Endothelial cell of umbilical vein (primary cell): ENCODE measurements at regions not wholly inside any gene's neighbourhood (a gene's known extent, or its start where the extent isn't known, plus 50 kb on each side); places are given as distances from the start of the nearest gene placed in this dataset.

Experiments used
- BruUV-seq: library from RNA; stranded (reverse); fragments of 400-500 nt; replicated peaks from 2 replicates; lab custom pipeline; 2021; lab: Mats Ljungman, UMichigan
- CTCF ChIA-PET: fragments of 300-600, 350-600 bp; sonication (Branson Sonifier 250); formaldehyde crosslinking; loops from one replicate; lab custom pipeline; 2021; ENCODE audit warnings: antibody characterized with exemption, inconsistent platforms; lab: Charles Lee
- POLR2A ChIA-PET: fragments of 300-600, 350-600 bp; sonication (Branson Sonifier 250); formaldehyde crosslinking; loops from one replicate; lab custom pipeline; 2021; ENCODE audit warnings: antibody characterized with exemption, inconsistent platforms; lab: Charles Lee
- DNase-seq: peaks from one replicate; pipeline ENCODE4 v3.0.0-alpha.2; 2011; ENCODE audit warnings: low read depth, low spot score
- FAIRE-seq: peaks from 2 replicates; lab custom pipeline; 2011; peaks lifted over from hg19 to GRCh38; lab: Jason Lieb, UNC
- H2AFZ ChIP-seq: 2 replicates; pipeline ENCODE4 v1.6.0; 2012; ENCODE audit warnings: low read depth, low read length, control low read depth, inconsistent platforms
- H3K27ac ChIP-seq: 2 replicates; pipeline ENCODE4 v1.5.1; 2011; ENCODE audit warnings: low read depth, mild to moderate bottlenecking, control low read depth, low read length, moderate library complexity; ENCODE audit not compliant: insufficient read depth
- H3K27me3 ChIP-seq, 2 experiments: 2 replicates each; pipeline versions ENCODE4 v1.6.0 to v1.6.1; 2011; ENCODE audit warnings: low read length in 2 of 2, mixed read lengths in 1 of 2; ENCODE audit not compliant: control insufficient read depth in 2 of 2, insufficient read depth in 2 of 2
- H3K36me3 ChIP-seq, 2 experiments: 2 replicates in 1 of 2; 3 replicates in 1 of 2; pipeline ENCODE4 v1.5.1; 2011; ENCODE audit warnings: low read length in 2 of 2, mild to moderate bottlenecking in 1 of 2, moderate library complexity in 1 of 2; ENCODE audit not compliant: control insufficient read depth in 2 of 2, insufficient read depth in 2 of 2; ENCODE audit errors: extremely low read depth in 1 of 2
- H3K4me1 ChIP-seq: 3 replicates; pipeline ENCODE4 v1.5.1; 2011; ENCODE audit warnings: mild to moderate bottlenecking, low read length; ENCODE audit not compliant: control insufficient read depth, insufficient read depth; ENCODE audit errors: extremely low read depth
- H3K4me2 ChIP-seq: 2 replicates; pipeline ENCODE4 v1.6.1; 2011; ENCODE audit warnings: low read length, control low read depth, mixed read lengths; ENCODE audit not compliant: insufficient read depth
- H3K4me3 ChIP-seq, 3 experiments: fragments of 200-600 bp in 1 of 3; sonication (generic), shearing (Covaris generic) in 1 of 3; replicated peaks in 1 of 3; 2 replicates each; pipeline ENCODE4 v1.5.1; 2011 to 2016; ENCODE audit warnings: control low read depth in 3 of 3, low read length in 3 of 3, mild to moderate bottlenecking in 2 of 3, inconsistent platforms in 1 of 3, low read depth in 1 of 3, moderate library complexity in 1 of 3; ENCODE audit not compliant: insufficient read depth in 1 of 3
- H3K79me2 ChIP-seq: 2 replicates; pipeline ENCODE4 v1.6.0; 2012; ENCODE audit warnings: low read length, inconsistent platforms; ENCODE audit not compliant: control insufficient read depth, insufficient read depth
- H3K9ac ChIP-seq: replicated peaks from 2 replicates; pipeline ENCODE3; 2011; ENCODE audit warnings: low read length, control low read depth; ENCODE audit not compliant: insufficient read depth; ENCODE audit errors: extremely low read depth
- H3K9me1 ChIP-seq: replicated peaks from 3 replicates; pipeline ENCODE4 v1.6.0; 2011; ENCODE audit warnings: mild to moderate bottlenecking, low read length; ENCODE audit not compliant: control insufficient read depth, insufficient read depth; ENCODE audit errors: extremely low read depth
- H3K9me3 ChIP-seq: replicated peaks from 2 replicates; pipeline ENCODE4 v1.5.1; 2012; ENCODE audit warnings: low read length, inconsistent platforms; ENCODE audit not compliant: control insufficient read depth, insufficient read depth
- H4K20me1 ChIP-seq: replicated peaks from 2 replicates; pipeline ENCODE3; 2011; ENCODE audit warnings: mild to moderate bottlenecking, low read length; ENCODE audit not compliant: control insufficient read depth, insufficient read depth; ENCODE audit errors: extremely low read depth
- CTCF ChIP-seq, 2 donors: IDR thresholded peaks; 1 replicate in 1 of 2; 2 replicates in 1 of 2; pipeline ENCODE4 v1.5.1; 2011; ENCODE audit warnings: low read length in 2 of 2, mild to moderate bottlenecking in 2 of 2, moderate library complexity in 2 of 2, control low read depth in 1 of 2, inconsistent platforms in 1 of 2, low read depth in 1 of 2; ENCODE audit not compliant: insufficient read depth in 1 of 2; ENCODE audit errors: extremely low read depth in 1 of 2
- EZH2 ChIP-seq: IDR thresholded peaks from 2 replicates; pipeline ENCODE4 v1.6.1; 2012; ENCODE audit warnings: borderline replicate concordance, low read depth, mild to moderate bottlenecking, moderate library complexity, low read length, inconsistent platforms; ENCODE audit not compliant: severe bottlenecking
- FOS ChIP-seq: IDR thresholded peaks from 2 replicates; pipeline ENCODE4 v1.6.1; 2011; ENCODE audit warnings: mild to moderate bottlenecking, low read length, moderate library complexity, borderline replicate concordance; ENCODE audit not compliant: insufficient read depth
- GATA2 ChIP-seq: IDR thresholded peaks from 2 replicates; pipeline ENCODE4 v1.7.0; 2011; ENCODE audit warnings: low read depth, mild to moderate bottlenecking, moderate library complexity, mixed read lengths, low read length; ENCODE audit not compliant: insufficient read length, insufficient read depth
- JUN ChIP-seq: IDR thresholded peaks from 2 replicates; pipeline ENCODE4 v1.6.1; 2011; ENCODE audit warnings: borderline replicate concordance, low read depth; ENCODE audit not compliant: insufficient read length, insufficient read depth
- MAX ChIP-seq: IDR thresholded peaks from 2 replicates; pipeline ENCODE4 v1.6.1; 2011; ENCODE audit not compliant: insufficient read depth, insufficient read length
- MYC ChIP-seq: IDR thresholded peaks from one replicate; pipeline ENCODE4 v1.6.1; 2011; ENCODE audit warnings: mild to moderate bottlenecking, low read depth, low read length
- POLR2A ChIP-seq: IDR thresholded peaks from 2 replicates; pipeline ENCODE4 v1.6.1; 2012; ENCODE audit warnings: low read depth, mild to moderate bottlenecking, control low read depth, low read length
- POLR2AphosphoS5 ChIP-seq: IDR thresholded peaks from 2 replicates; pipeline ENCODE4 v1.6.1; 2012; ENCODE audit warnings: low read depth, mild to moderate bottlenecking, control low read depth, low read length, moderate library complexity; ENCODE audit not compliant: insufficient read depth
- dilution Hi-C: fragments of 300-500 bp; cut with MboI; formaldehyde crosslinking; loops from one replicate; pipeline ENCODE4 v1.15.0; 2019; ENCODE audit warnings: low sequenced_read_pairs; ENCODE audit not compliant: extremely low pct_ligation_motif_present
- intact Hi-C: fragments of 100-400 bp; cut with micrococcal nuclease; formaldehyde crosslinking; loops from one replicate; pipeline ENCODE4 v1.10.0; 2022

- H3K36me3 ChIP-seq, result no peaks in the 10 kb centered on the region
- H3K9me1 ChIP-seq, result no peaks in the 10 kb centered on the region
- H3K27me3 ChIP-seq, result no peaks in the 10 kb centered on the region
- ChIA-PET CTCF (no interaction called here), POLR2A (no interaction called here)
- FAIRE-seq (no peak), DNase-seq (no peak)
- no peaks in the 10 kb centered on the region for H3K4me1 ChIP-seq
- no peaks in the 10 kb centered on the region for H3K9me3 ChIP-seq
- BruUV-seq, result no TSS peak
- no peak overlapping the region for H3K4me2 ChIP-seq
- TF ChIP-seq CTCF (IDR thresholded peaks at IDR 0.05; ENCODE audit: extremely low read depth in 1 of 2, insufficient read depth in 1 of 2, low read depth in 1 of 2, low read length in 2 of 2) (no peak), JUN (no peak), POLR2AphosphoS5 (no peak), GATA2 (no peak), POLR2A (no peak), MAX (no peak), MYC (no peak), FOS (no peak), EZH2 (no peak)
- H4K20me1 ChIP-seq, result no peaks in the 10 kb centered on the region
- H3K9ac ChIP-seq, result no peak overlapping the region
- intact Hi-C loops, result no loop called here
- no peak overlapping the region for H2AFZ ChIP-seq
- H3K4me3 ChIP-seq, result no peak overlapping the region
- H3K27ac ChIP-seq, result no peak overlapping the region
- dilution Hi-C loops, result no loop called here
- H3K79me2 ChIP-seq, result no peaks in the 10 kb centered on the region
These were observed 174.3 kb downstream of the SCP2D1 start for GRCh38 chr20:18987781-18988360.
